ENCODE measurements at regions not wholly inside any gene's neighbourhood (a gene's known extent, or its start where the extent isn't known, plus 50 kb on each side); places are given as distances from the start of the nearest gene placed in this dataset.

- Histone ChIP-seq H3K27me3 (peaks cover 24% of the 10 kb centered on the region), H3K9me3 (no peaks in the 10 kb centered on the region), H3K36me3 (no peaks in the 10 kb centered on the region), H4K20me1 (peaks cover 18% of the 10 kb centered on the region), H3K9ac (no peak overlapping the region), H3K27ac (no peak overlapping the region), H3K4me3 (no peak overlapping the region), H3K4me1 (peaks cover 45% of the 10 kb centered on the region), H3K4me2 (peak overlapping the region; percentile 86)
- TF ChIP-seq Cebpa-rat (IDR thresholded peaks at IDR 0.05) = no peak
These were observed 93.4 kb upstream of the SEPTIN5 start for GRCh38 chr22:19620742-19621371.

GRCh38 chr22:19621373-19622060 lies 92.8 kb upstream of the SEPTIN5 start:
- Histone ChIP-seq H3K27me3 (peaks cover 24% of the 10 kb centered on the region), H3K4me1 (peaks cover 45% of the 10 kb centered on the region), H3K4me2 (peak overlapping the region; percentile 86), H4K20me1 (peaks cover 18% of the 10 kb centered on the region), H3K9ac (no peak overlapping the region), H3K36me3 (no peaks in the 10 kb centered on the region), H3K9me3 (no peaks in the 10 kb centered on the region), H3K27ac (no peak overlapping the region), H3K4me3 (peak overlapping the region; percentile 39)
- no peak for TF ChIP-seq Cebpa-rat (IDR thresholded peaks at IDR 0.05)

GRCh38 chr22:19622061-19622441 lies 92.3 kb upstream of the SEPTIN5 start:
- no peak overlapping the region for H3K27ac ChIP-seq
- no peak for TF ChIP-seq Cebpa-rat (IDR thresholded peaks at IDR 0.05)

GRCh38 chr22:19625331-19626041 lies 88.8 kb upstream of the SEPTIN5 start:
- TF ChIP-seq Cebpa-rat (IDR thresholded peaks at IDR 0.05) = no peak
- no peaks in the 10 kb centered on the region for H3K36me3 ChIP-seq
- no peak overlapping the region for H3K4me3 ChIP-seq
- no peak overlapping the region for H3K4me2 ChIP-seq
- H3K27me3 ChIP-seq = peaks cover 24% of the 10 kb centered on the region
- H3K9ac ChIP-seq = no peak overlapping the region
- H4K20me1 ChIP-seq = peaks cover 18% of the 10 kb centered on the region
- peaks cover 32% of the 10 kb centered on the region for H3K4me1 ChIP-seq
- H3K9me3 ChIP-seq = no peaks in the 10 kb centered on the region
- no peak overlapping the region for H3K27ac ChIP-seq

More at GRCh38 chr22:19622061-19622441, 92.3 kb upstream of the SEPTIN5 start:
- Histone ChIP-seq H3K36me3 (no peaks in the 10 kb centered on the region), H3K4me2 (peak overlapping the region; percentile 86), H3K4me1 (peaks cover 45% of the 10 kb centered on the region), H3K9ac (no peak overlapping the region), H3K4me3 (peak overlapping the region; percentile 39), H4K20me1 (peaks cover 18% of the 10 kb centered on the region), H3K9me3 (no peaks in the 10 kb centered on the region), H3K27me3 (peaks cover 24% of the 10 kb centered on the region)

- no peaks in the 10 kb centered on the region for H3K36me3 ChIP-seq
- H3K4me2 ChIP-seq = no peak overlapping the region
- no peak overlapping the region for H3K9ac ChIP-seq
- TF ChIP-seq Cebpa-rat (IDR thresholded peaks at IDR 0.05) = no peak
- peaks cover 32% of the 10 kb centered on the region for H3K4me1 ChIP-seq
- no peak overlapping the region for H3K4me3 ChIP-seq
- H3K27ac ChIP-seq = no peak overlapping the region
- peaks cover 20% of the 10 kb centered on the region for H3K27me3 ChIP-seq
- peaks cover 18% of the 10 kb centered on the region for H4K20me1 ChIP-seq
- H3K9me3 ChIP-seq = no peaks in the 10 kb centered on the region
These were observed 88.2 kb upstream of the SEPTIN5 start for GRCh38 chr22:19626042-19626587.

- no peak overlapping the region for H3K4me3 ChIP-seq
- no peak overlapping the region for H3K9ac ChIP-seq
- peaks cover 14% of the 10 kb centered on the region for H4K20me1 ChIP-seq
- H3K27ac ChIP-seq = no peak overlapping the region
- no peaks in the 10 kb centered on the region for H3K36me3 ChIP-seq
- no peak for TF ChIP-seq Cebpa-rat (IDR thresholded peaks at IDR 0.05)
- H3K27me3 ChIP-seq = peaks cover 20% of the 10 kb centered on the region
- peaks cover 26% of the 10 kb centered on the region for H3K4me1 ChIP-seq
- no peak overlapping the region for H3K4me2 ChIP-seq
- H3K9me3 ChIP-seq = no peaks in the 10 kb centered on the region
These were observed 87.6 kb upstream of the SEPTIN5 start for GRCh38 chr22:19626666-19627065.

GRCh38 chr22:19628038-19628776 lies 86.1 kb upstream of the SEPTIN5 start:
- no peak overlapping the region for H3K9ac ChIP-seq
- peaks cover 17% of the 10 kb centered on the region for H3K4me1 ChIP-seq
- H3K27me3 ChIP-seq = peaks cover 12% of the 10 kb centered on the region
- no peaks in the 10 kb centered on the region for H3K9me3 ChIP-seq
- no peak for TF ChIP-seq Cebpa-rat (IDR thresholded peaks at IDR 0.05)
- H4K20me1 ChIP-seq = no peaks in the 10 kb centered on the region
- no peak overlapping the region for H3K4me2 ChIP-seq
- H3K27ac ChIP-seq = no peak overlapping the region
- no peak overlapping the region for H3K4me3 ChIP-seq
- no peaks in the 10 kb centered on the region for H3K36me3 ChIP-seq

- H3K27ac ChIP-seq = no peak overlapping the region
- H3K4me1 ChIP-seq = peaks cover 10% of the 10 kb centered on the region
- no peaks in the 10 kb centered on the region for H3K9me3 ChIP-seq
- H3K36me3 ChIP-seq = no peaks in the 10 kb centered on the region
- peak overlapping the region; percentile 31; the same call in 1 of the 2 replicates for H3K4me2 ChIP-seq
- no peak for TF ChIP-seq Cebpa-rat (IDR thresholded peaks at IDR 0.05)
- no peak overlapping the region for H3K4me3 ChIP-seq
- H3K9ac ChIP-seq = no peak overlapping the region
- H4K20me1 ChIP-seq = no peaks in the 10 kb centered on the region
- H3K27me3 ChIP-seq = 0 out of 2 replicates have a peak, but pooled peaks cover under 1% of the 10 kb centered on the region
These were observed 85.0 kb upstream of the SEPTIN5 start for GRCh38 chr22:19629331-19629719.

- H3K4me2 ChIP-seq = peak overlapping the region; percentile 31; the same call in 1 of the 2 replicates
- H3K4me3 ChIP-seq = no peak overlapping the region
- no peaks in the 10 kb centered on the region for H3K36me3 ChIP-seq
- no peak overlapping the region for H3K27ac ChIP-seq
- H4K20me1 ChIP-seq = no peaks in the 10 kb centered on the region
- H3K27me3 ChIP-seq = no peaks in the 10 kb centered on the region
- H3K9ac ChIP-seq = no peak overlapping the region
- peaks cover 10% of the 10 kb centered on the region for H3K4me1 ChIP-seq
- no peak for TF ChIP-seq Cebpa-rat (IDR thresholded peaks at IDR 0.05)
- H3K9me3 ChIP-seq = no peaks in the 10 kb centered on the region
These were observed 84.4 kb upstream of the SEPTIN5 start for GRCh38 chr22:19629720-19630419.
